ENCODE measurements at regions not wholly inside any gene's neighbourhood (a gene's known extent, or its start where the extent isn't known, plus 50 kb on each side); places are given as distances from the start of the nearest gene placed in this dataset.

GRCh38 chr13:90533866-90534265, 813.6 kb upstream of the MIR17HG start (continued):
- no peak for TF ChIP-seq RBBP5 (IDR thresholded peaks at IDR 0.05; ENCODE audit: borderline replicate concordance, insufficient read depth, low read length, poor library complexity, severe bottlenecking)
- TF ChIP-seq NCOA6 (IDR thresholded peaks at IDR 0.05) = no peak
- TF ChIP-seq ZC3H8 (IDR thresholded peaks at IDR 0.05) = no peak
- TF ChIP-seq ARID2 (IDR thresholded peaks at IDR 0.05) = no peak
- no peak for TF ChIP-seq FOSL1 (tag; conservative IDR thresholded peaks at IDR 0.05)
- TF ChIP-seq MCM3 (IDR thresholded peaks at IDR 0.05) = no peak
- no peak for TF ChIP-seq ZNF592 (IDR thresholded peaks at IDR 0.05)
- TF ChIP-seq SP1 (CRISPR knock-in tag; IDR thresholded peaks at IDR 0.05) = no peak
- no peak for TF ChIP-seq TBL1XR1 (IDR thresholded peaks at IDR 0.05; ENCODE audit: low read length in 2 of 2)
- TF ChIP-seq DPF2 (IDR thresholded peaks at IDR 0.05) = no peak

Data from K562 (cell line).